Dermis microvascular lymphatic vessel endothelial cell (primary cell): ENCODE measurements at regions not wholly inside any gene's neighbourhood (a gene's known extent, or its start where the extent isn't known, plus 50 kb on each side); places are given as distances from the start of the nearest gene placed in this dataset.
"Not testable (repeated sequence)": the region's sequence is repeated elsewhere in the genome, so short reads cannot be mapped to it uniquely, and the experiment has no call there.

Source experiments
- DNase-seq, 2 donors: peaks; one replicate each; pipeline versions ENCODE4 v3.0.0 to v3.0.0-alpha.2; 2010; ENCODE audit warnings: low read depth in 2 of 2

GRCh38 chr14:105600939-105601359 lies 74.6 kb downstream of the TMEM121 start:
- DNase-seq = no peak

GRCh38 chr14:105601360-105602242 lies 75.2 kb downstream of the TMEM121 start:
- DNase-seq = no peak

GRCh38 chr14:105602243-105602750 lies 75.9 kb downstream of the TMEM121 start:
- DNase-seq = no peak

GRCh38 chr14:105602799-105603793 lies 76.7 kb downstream of the TMEM121 start:
- no peak for DNase-seq

- DNase-seq = not testable (repeated sequence)
Measured at GRCh38 chr14:105604531-105605463, 78.4 kb downstream of the TMEM121 start.

- DNase-seq = no peak
Measured at GRCh38 chr14:105605464-105606304, 79.3 kb downstream of the TMEM121 start.

- DNase-seq = not testable (repeated sequence)
Measured at GRCh38 chr14:105606305-105606975, 80.1 kb downstream of the TMEM121 start.

- DNase-seq = not testable (repeated sequence)
Measured at GRCh38 chr14:105607025-105607424, 80.6 kb downstream of the TMEM121 start.

- DNase-seq = not testable (repeated sequence)
Measured at GRCh38 chr14:105614987-105615386, 88.6 kb downstream of the TMEM121 start.

GRCh38 chr14:105615986-105616801 lies 89.8 kb downstream of the TMEM121 start:
- not testable (repeated sequence) for DNase-seq

- no peak for DNase-seq
Measured at GRCh38 chr14:105616802-105617192, 90.4 kb downstream of the TMEM121 start.

GRCh38 chr14:105617201-105617777 lies 90.9 kb downstream of the TMEM121 start:
- no peak for DNase-seq

GRCh38 chr14:105617805-105618204 lies 91.4 kb downstream of the TMEM121 start:
- DNase-seq = not testable (repeated sequence)

- not testable (repeated sequence) for DNase-seq
Measured at GRCh38 chr14:105619324-105619723, 92.9 kb downstream of the TMEM121 start.

- DNase-seq = not testable (repeated sequence)
Measured at GRCh38 chr14:105620178-105620864, 93.9 kb downstream of the TMEM121 start.

GRCh38 chr14:105620865-105621471 lies 94.6 kb downstream of the TMEM121 start:
- DNase-seq = not testable (repeated sequence)
